ENCODE measurements at regions not wholly inside any gene's neighbourhood (a gene's known extent, or its start where the extent isn't known, plus 50 kb on each side); places are given as distances from the start of the nearest gene placed in this dataset.

DNA sequence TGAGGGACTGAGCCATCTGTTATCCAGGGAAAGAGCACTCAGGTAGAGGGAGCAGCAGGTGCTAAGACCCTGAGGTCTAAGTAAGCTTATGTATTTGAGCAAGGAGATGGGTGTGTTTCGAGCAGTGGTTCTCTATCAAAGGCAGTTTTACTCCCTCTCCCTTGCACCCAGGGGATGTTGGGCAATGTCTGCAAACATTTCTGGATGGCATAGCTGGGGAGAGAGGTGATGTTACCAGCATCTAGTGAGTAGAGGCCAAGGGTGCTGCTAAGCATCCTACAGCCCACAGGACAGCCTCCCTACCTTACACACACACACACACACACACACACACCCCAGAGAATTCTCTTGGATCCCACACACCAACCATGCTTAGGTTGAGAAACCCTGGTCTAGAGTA is 221.0 kb upstream of the PWP1 start:
- TF ChIP-seq GATA2 (IDR thresholded peaks at IDR 0.05; ENCODE audit: insufficient read depth, insufficient read length, low read depth, low read length), result no peak
- TF ChIP-seq POLR2A (IDR thresholded peaks at IDR 0.05; ENCODE audit: low read depth, low read length), result no peak
- no peak for TF ChIP-seq POLR2AphosphoS5 (IDR thresholded peaks at IDR 0.05; ENCODE audit: insufficient read depth, low read depth, low read length)
- no peak for TF ChIP-seq MYC (IDR thresholded peaks at IDR 0.05; ENCODE audit: low read depth, low read length)
- TF ChIP-seq JUN (IDR thresholded peaks at IDR 0.05; ENCODE audit: borderline replicate concordance, insufficient read depth, insufficient read length, low read depth), result no peak
- TF ChIP-seq, protein P1, sequence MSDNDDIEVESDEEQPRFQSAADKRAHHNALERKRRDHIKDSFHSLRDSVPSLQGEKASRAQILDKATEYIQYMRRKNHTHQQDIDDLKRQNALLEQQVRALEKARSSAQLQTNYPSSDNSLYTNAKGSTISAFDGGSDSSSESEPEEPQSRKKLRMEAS (IDR thresholded peaks at IDR 0.05; ENCODE audit: insufficient read depth, insufficient read length), result no peak
- no peak for TF ChIP-seq EZH2 (IDR thresholded peaks at IDR 0.05; ENCODE audit: borderline replicate concordance, low read depth, low read length, severe bottlenecking)
- TF ChIP-seq, protein P2, sequence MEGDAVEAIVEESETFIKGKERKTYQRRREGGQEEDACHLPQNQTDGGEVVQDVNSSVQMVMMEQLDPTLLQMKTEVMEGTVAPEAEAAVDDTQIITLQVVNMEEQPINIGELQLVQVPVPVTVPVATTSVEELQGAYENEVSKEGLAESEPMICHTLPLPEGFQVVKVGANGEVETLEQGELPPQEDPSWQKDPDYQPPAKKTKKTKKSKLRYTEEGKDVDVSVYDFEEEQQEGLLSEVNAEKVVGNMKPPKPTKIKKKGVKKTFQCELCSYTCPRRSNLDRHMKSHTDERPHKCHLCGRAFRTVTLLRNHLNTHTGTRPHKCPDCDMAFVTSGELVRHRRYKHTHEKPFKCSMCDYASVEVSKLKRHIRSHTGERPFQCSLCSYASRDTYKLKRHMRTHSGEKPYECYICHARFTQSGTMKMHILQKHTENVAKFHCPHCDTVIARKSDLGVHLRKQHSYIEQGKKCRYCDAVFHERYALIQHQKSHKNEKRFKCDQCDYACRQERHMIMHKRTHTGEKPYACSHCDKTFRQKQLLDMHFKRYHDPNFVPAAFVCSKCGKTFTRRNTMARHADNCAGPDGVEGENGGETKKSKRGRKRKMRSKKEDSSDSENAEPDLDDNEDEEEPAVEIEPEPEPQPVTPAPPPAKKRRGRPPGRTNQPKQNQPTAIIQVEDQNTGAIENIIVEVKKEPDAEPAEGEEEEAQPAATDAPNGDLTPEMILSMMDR (IDR thresholded peaks at IDR 0.05; ENCODE audit: extremely low read depth in 1 of 2, insufficient read depth in 1 of 2, low read depth in 1 of 2, low read length in 2 of 2), result no peak
- no peak for TF ChIP-seq FOS (IDR thresholded peaks at IDR 0.05; ENCODE audit: borderline replicate concordance, insufficient read depth, low read length)
- CTCF ChIA-PET, result no interaction called here
- Histone ChIP-seq H3K79me2 (ENCODE audit: control insufficient read depth, insufficient read depth, low read length) (no peaks in the 10 kb centered on the region), H3K9me1 (replicated peaks; ENCODE audit: control insufficient read depth, extremely low read depth, insufficient read depth, low read length) (no peaks in the 10 kb centered on the region), H3K9ac (replicated peaks; ENCODE audit: extremely low read depth, insufficient read depth, low read length) (no peak overlapping the region), H3K4me1 (ENCODE audit: control insufficient read depth, extremely low read depth, insufficient read depth, low read length) (no peaks in the 10 kb centered on the region), H3K4me2 (ENCODE audit: insufficient read depth, low read length) (no peak overlapping the region), H3K27ac (ENCODE audit: insufficient read depth, low read depth, low read length) (no peak overlapping the region), H3K9me3 (replicated peaks; ENCODE audit: control insufficient read depth, insufficient read depth, low read length) (no peaks in the 10 kb centered on the region), H2AFZ (ENCODE audit: low read depth, low read length) (no peak overlapping the region), H3K4me3 (replicated peaks in 1 of 3; ENCODE audit: insufficient read depth in 1 of 3, low read depth in 1 of 3, low read length in 3 of 3) (no peak overlapping the region), H3K27me3 (ENCODE audit: control insufficient read depth in 2 of 2, insufficient read depth in 2 of 2, low read length in 2 of 2) (no peaks in the 10 kb centered on the region), H4K20me1 (replicated peaks; ENCODE audit: control insufficient read depth, extremely low read depth, insufficient read depth, low read length) (no peaks in the 10 kb centered on the region), H3K36me3 (ENCODE audit: control insufficient read depth in 2 of 2, extremely low read depth in 1 of 2, insufficient read depth in 2 of 2, low read length in 2 of 2) (no peaks in the 10 kb centered on the region)
- no TSS peak for BruUV-seq (replicated peaks)
- DNase-seq (ENCODE audit: low read depth, low spot score) (no peak), FAIRE-seq (no peak)
- POLR2A ChIA-PET, result no interaction called here
- dilution Hi-C loops (cut with MboI; ENCODE audit: extremely low pct_ligation_motif_present, low sequenced_read_pairs), result no loop called here
- intact Hi-C loops (cut with micrococcal nuclease), result no loop called here
